NT2/D1 (cell line): ENCODE measurements at regions not wholly inside any gene's neighbourhood (a gene's known extent, or its start where the extent isn't known, plus 50 kb on each side); places are given as distances from the start of the nearest gene placed in this dataset.

Source experiments
- SUZ12 ChIP-seq: IDR thresholded peaks from 2 replicates; pipeline ENCODE4 v1.6.1; 2011; ENCODE audit not compliant: insufficient read length, insufficient read depth; ENCODE audit errors: extremely low read depth
- ZNF274 ChIP-seq: IDR thresholded peaks from 2 replicates; pipeline ENCODE4 v1.6.1; 2011; ENCODE audit warnings: mild to moderate bottlenecking, low read depth, low read length

- TF ChIP-seq ZNF274 (no peak), SUZ12 (no peak)
These were observed 226.1 kb upstream of the DIO3 start for GRCh38 chr14:101335061-101335661.
